ENCODE measurements at regions not wholly inside any gene's neighbourhood (a gene's known extent, or its start where the extent isn't known, plus 50 kb on each side); places are given as distances from the start of the nearest gene placed in this dataset.
"Not testable (repeated sequence)": the region's sequence is repeated elsewhere in the genome, so short reads cannot be mapped to it uniquely, and the experiment has no call there.

DNA sequence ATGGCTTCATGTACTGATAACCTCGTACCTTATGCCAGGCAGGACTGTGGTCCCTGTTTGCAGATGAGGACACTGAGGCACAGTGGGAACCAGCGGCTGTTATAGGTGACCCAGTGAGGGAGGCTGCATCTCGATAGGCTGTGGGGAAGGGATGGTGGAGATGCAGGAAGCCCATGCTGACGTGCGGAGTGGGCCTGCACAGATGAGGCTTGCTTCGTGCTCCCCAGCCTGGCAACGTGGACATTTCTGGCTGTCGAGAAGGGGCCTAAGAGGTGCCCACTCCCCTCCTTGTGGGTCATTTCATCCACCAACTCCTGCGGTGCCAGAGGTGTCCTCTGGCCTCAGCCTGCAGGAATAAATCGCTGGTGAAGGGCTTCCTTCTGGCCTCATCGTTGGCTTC lies 107.4 kb downstream of the SLC25A47 start:
- Histone ChIP-seq H3K9me3 (no peaks in the 10 kb centered on the region), H3K27me3 (no peaks in the 10 kb centered on the region), H3K27ac (no peak overlapping the region), H3K36me3 (no peaks in the 10 kb centered on the region), H3K4me1 (no peaks in the 10 kb centered on the region), H3K4me3 (no peak overlapping the region)
- TF ChIP-seq, protein P1, sequence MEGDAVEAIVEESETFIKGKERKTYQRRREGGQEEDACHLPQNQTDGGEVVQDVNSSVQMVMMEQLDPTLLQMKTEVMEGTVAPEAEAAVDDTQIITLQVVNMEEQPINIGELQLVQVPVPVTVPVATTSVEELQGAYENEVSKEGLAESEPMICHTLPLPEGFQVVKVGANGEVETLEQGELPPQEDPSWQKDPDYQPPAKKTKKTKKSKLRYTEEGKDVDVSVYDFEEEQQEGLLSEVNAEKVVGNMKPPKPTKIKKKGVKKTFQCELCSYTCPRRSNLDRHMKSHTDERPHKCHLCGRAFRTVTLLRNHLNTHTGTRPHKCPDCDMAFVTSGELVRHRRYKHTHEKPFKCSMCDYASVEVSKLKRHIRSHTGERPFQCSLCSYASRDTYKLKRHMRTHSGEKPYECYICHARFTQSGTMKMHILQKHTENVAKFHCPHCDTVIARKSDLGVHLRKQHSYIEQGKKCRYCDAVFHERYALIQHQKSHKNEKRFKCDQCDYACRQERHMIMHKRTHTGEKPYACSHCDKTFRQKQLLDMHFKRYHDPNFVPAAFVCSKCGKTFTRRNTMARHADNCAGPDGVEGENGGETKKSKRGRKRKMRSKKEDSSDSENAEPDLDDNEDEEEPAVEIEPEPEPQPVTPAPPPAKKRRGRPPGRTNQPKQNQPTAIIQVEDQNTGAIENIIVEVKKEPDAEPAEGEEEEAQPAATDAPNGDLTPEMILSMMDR (IDR thresholded peaks at IDR 0.05), result no peak
- TF ChIP-seq POLR2A (IDR thresholded peaks at IDR 0.05), result no peak
- intact Hi-C loops (cut with DNase I; ENCODE audit: low total_unique reads), result no loop called here
- no peak for DNase-seq

- H3K27ac ChIP-seq; H3K36me3 ChIP-seq; intact Hi-C loops (cut with DNase I; ENCODE audit: low total_unique reads); H3K4me3 ChIP-seq; H3K9me3 ChIP-seq; H3K27me3 ChIP-seq; DNase-seq; H3K4me1 ChIP-seq: not testable (repeated sequence)
Observed at GRCh38 chr14:100431461-100431860, 108.3 kb downstream of the SLC25A47 start.

DNA sequence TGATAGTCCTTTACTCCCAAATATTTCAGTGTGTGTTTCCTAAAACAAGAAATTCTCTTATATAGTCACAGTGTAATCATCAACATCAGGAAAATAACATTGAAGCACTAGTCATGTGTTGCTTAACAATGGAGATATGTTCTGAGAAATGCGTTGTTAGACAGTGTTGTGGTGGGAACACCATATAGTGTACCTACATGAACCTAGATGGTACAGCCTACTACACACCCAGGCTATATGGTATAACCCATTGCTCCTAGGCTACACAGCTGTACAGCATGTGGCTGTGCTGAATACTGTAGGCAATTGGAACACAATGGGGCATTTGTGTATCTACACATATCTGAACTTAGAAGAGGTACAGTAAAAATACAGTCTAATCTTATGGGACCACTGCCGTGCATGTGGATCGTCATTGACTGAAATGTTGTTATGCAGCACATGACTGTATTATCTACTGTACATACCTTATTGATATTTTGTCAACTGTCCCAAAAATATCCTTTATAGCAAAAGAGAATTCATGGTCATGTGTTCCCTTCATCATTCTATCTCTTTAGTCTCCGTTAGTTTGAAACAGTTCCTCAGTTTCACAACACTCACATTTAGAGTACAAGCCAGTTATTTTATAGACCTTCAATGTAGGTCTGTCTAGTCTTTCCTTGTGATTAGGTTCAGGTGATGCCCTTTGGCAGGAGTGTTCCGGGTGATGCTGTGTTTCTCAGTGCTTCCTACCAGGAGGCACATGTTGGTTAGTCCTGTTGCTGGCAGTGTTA lies 109.7 kb downstream of the SLC25A47 start:
- intact Hi-C loops (cut with DNase I; ENCODE audit: low total_unique reads), result no loop called here
- Histone ChIP-seq H3K27me3 (no peaks in the 10 kb centered on the region), H3K36me3 (no peaks in the 10 kb centered on the region), H3K27ac (no peak overlapping the region), H3K9me3 (no peaks in the 10 kb centered on the region), H3K4me3 (no peak overlapping the region), H3K4me1 (no peaks in the 10 kb centered on the region)
- no peak for DNase-seq
- no peak for TF ChIP-seq POLR2A (IDR thresholded peaks at IDR 0.05)
- TF ChIP-seq, protein P1 (IDR thresholded peaks at IDR 0.05), result no peak

DNA sequence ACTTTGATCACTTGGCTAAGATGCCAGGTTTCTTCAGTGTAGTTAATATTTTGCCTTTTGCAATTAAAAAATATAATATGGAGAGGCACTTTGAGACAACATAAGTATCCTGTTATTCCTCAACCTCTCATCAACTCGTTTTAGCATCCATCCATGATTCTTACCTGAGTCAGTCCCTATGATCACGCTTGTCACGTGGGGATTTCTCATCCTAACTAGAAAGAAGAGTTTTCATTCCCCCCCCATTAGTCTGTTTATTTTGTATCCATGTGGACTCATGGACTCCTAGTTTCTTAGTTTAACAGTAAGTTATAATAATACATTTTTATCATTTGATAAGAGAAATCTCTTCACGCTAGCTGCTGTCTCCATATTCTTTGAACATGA lies 110.3 kb downstream of the SLC25A47 start:
- DNase-seq, result no peak
- H3K9me3 ChIP-seq, result no peaks in the 10 kb centered on the region
- H3K4me3 ChIP-seq, result no peak overlapping the region
- intact Hi-C loops (cut with DNase I; ENCODE audit: low total_unique reads), result no loop called here
- H3K4me1 ChIP-seq, result no peaks in the 10 kb centered on the region
- no peak overlapping the region for H3K27ac ChIP-seq
- no peaks in the 10 kb centered on the region for H3K36me3 ChIP-seq
- no peaks in the 10 kb centered on the region for H3K27me3 ChIP-seq
- TF ChIP-seq, protein P1 (IDR thresholded peaks at IDR 0.05), result no peak

GRCh38 chr14:100434033-100434601 lies 111.0 kb downstream of the SLC25A47 start:
- Histone ChIP-seq H3K36me3 (no peaks in the 10 kb centered on the region), H3K27me3 (no peaks in the 10 kb centered on the region), H3K9me3 (no peaks in the 10 kb centered on the region), H3K4me1 (no peaks in the 10 kb centered on the region), H3K27ac (no peak overlapping the region), H3K4me3 (no peak overlapping the region)
- intact Hi-C loops (cut with DNase I; ENCODE audit: low total_unique reads), result no loop called here
- TF ChIP-seq, protein P1 (IDR thresholded peaks at IDR 0.05), result no peak
- no peak for TF ChIP-seq POLR2A (IDR thresholded peaks at IDR 0.05)
- DNase-seq, result no peak

Measured in uterus (tissue), 3 donors.